HUDEP-2 (cell line): ENCODE measurements at regions not wholly inside any gene's neighbourhood (a gene's known extent, or its start where the extent isn't known, plus 50 kb on each side); places are given as distances from the start of the nearest gene placed in this dataset.
"Not testable (repeated sequence)": the region's sequence is repeated elsewhere in the genome, so short reads cannot be mapped to it uniquely, and the experiment has no call there.

Experiments
- DNase-seq, 76 experiments: peaks; one replicate each; lab custom pipeline; 2025; ENCODE audit not compliant: unreplicated experiment in 76 of 76; lab: John Stamatoyannopoulos, UW

GRCh38 chr6:144667532-144668503, 382.7 kb downstream of the UTRN start:
- DNase-seq = no peak

DNA sequence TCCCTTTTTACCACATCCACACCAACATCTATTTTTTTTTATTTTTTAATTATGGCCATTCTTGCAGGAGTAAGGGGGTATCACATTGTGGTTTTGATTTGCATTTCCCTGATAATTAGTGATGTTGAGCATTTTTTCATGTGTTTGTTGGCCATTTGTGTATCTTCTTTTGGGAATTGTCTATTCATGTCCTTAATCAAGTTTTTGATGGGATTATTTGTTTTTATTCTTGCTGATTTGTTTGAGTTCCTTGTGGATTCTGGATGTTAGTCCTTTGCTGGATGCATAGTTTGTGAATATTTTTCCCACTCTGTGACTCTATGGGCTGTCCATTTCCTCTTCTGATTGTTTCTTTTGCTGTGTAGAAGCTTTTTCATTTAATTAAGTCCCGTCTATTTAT, 385.1 kb downstream of the UTRN start:
- not testable (repeated sequence) for DNase-seq

- DNase-seq = no peak
Observed at GRCh38 chr6:144673807-144674206, 388.7 kb downstream of the UTRN start.

- DNase-seq = no peak
Observed at GRCh38 chr6:144675231-144675861, 390.2 kb downstream of the UTRN start.

GRCh38 chr6:144676310-144676709, 391.2 kb downstream of the UTRN start:
- not testable (repeated sequence) for DNase-seq

- not testable (repeated sequence) for DNase-seq
Observed at GRCh38 chr6:144677263-144677662, 392.1 kb downstream of the UTRN start.

DNA sequence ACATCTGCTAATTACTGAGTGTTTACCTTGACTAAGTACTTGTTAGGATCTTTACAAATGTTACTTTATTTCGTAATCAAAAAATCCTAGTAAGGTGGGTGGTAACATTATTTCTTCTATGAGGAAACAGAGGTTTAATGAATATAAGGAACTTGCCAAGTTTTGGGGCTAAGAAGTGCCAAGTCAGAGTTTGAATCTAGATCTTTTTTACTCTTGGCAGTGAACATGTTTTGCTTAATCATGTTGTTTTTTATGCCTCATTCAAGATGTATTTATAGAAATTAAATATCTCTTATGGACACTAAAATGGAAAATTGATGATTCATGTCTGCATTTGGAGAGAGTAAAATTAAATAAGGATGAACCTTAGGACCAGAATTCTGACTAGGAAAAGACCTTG, 393.7 kb downstream of the UTRN start:
- no peak for DNase-seq

DNA sequence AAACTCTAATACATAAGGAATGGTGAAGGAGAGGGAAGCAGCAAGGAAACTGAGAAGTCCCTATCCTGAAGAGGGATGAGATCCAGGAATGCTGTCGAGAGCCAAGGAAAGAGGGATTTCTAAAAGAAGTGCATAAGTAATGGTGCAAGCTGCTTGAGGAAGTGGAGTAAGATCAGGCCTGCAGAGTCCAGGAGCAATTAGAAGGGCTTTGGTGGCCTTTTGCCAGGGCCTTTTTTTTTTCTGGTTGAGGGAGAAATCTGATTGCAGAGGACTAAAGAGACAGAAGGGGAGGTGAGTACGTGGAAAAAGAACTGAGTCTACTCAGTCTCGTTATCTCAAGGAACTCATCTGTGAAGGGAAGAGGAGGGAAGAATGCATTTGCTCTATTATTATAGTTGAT, 396.2 kb downstream of the UTRN start:
- no peak for DNase-seq

- DNase-seq = no peak
Observed at GRCh38 chr6:144683216-144684070, 398.3 kb downstream of the UTRN start.

GRCh38 chr6:144688713-144689112, 403.6 kb downstream of the UTRN start:
- no peak for DNase-seq

DNA sequence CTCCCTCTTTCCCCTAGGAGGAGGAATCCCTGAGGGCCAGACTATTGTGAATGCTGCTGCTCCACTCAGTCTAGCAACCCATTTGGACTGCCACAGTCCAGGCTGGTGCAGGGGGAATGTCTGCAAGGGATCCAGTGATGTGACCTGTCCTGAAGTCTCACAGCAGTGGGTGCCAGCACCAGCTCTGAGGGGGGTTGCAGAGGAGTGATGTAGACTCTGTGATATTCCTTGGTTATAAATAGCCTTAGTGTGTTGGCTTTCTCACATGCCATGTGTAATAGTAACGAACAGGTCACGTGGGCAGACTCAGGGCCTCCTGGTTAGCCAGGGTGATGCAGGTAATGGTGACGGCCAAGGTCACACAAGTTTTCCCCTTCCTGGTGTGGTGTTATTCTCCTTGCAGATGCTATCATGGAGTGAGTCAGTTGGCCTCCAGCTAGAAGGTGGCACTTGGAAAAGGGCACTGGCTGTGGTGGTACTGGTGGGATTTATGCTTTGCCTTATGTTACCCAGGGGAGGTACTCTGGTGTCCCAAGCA, 404.4 kb downstream of the UTRN start:
- no peak for DNase-seq

DNA sequence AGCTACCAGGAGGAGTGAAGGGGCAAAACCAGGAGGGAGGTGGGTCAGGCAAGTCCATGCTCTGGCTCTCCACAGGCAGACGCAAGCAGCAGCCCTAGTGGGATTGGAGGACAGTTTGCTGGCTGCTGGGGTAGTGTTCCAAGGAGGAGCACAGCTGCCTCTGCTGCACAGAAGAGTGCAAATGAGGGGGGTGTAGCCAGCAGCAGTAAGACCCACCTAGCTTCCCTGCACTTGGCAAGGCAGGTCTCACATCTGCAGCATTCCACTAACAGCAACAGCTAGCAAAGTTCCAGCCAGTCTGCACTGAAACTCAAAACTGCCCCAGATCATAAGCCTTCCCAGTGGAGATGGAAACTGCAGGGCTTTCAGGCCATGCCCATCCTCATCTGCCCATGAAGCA, 405.0 kb downstream of the UTRN start:
- no peak for DNase-seq

DNA sequence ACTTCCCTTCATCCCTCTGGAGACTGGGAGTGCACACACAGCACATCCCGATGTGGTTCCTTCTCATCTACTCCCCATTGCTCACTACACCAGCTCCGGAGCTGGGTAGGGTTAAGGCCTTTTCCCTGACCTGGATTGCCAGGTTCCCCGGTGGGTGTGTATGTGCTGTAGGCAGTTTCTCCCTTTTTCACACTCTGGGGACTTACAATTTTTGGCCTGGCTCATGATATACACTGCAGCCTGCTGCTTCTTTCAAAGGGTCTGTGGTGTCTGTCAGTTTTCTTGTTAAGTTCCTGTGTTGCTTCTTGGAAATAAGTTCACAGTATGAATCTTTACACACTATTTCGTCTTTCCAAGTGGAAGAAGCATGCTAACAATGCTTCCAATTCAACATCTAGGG, 405.5 kb downstream of the UTRN start:
- DNase-seq = no peak

GRCh38 chr6:144692050-144692449, 406.9 kb downstream of the UTRN start:
- not testable (repeated sequence) for DNase-seq

DNA sequence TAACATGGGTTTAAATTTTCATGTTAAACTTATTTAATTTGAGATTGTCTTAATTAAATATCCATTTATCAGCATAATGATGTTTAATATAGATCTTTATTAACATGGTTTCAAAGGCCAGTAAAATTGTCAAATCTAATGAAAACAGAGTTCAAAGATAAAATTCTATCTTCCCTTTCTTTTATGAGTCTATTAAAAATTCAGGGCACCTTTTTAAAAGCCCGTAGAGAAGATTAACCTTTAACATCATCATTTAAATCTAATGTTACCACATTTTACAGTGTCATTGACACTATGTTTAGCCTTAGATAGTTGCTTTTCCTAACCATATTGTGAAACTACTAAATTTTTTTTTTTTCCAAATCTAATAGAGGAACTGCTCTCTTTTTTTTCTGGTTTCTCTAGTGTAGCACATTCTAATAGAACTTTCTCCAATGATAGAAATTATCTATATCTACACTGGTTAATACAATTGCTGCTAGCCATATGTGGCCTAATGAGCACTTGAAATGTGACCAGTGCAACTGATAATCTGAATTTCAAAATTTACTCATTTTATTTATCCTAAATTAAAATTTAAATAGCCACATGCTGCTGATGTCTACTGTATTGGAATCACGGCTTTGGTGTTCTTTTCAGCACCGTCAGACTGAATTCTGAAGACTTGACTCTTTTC, 410.9 kb downstream of the UTRN start:
- no peak for DNase-seq

DNA sequence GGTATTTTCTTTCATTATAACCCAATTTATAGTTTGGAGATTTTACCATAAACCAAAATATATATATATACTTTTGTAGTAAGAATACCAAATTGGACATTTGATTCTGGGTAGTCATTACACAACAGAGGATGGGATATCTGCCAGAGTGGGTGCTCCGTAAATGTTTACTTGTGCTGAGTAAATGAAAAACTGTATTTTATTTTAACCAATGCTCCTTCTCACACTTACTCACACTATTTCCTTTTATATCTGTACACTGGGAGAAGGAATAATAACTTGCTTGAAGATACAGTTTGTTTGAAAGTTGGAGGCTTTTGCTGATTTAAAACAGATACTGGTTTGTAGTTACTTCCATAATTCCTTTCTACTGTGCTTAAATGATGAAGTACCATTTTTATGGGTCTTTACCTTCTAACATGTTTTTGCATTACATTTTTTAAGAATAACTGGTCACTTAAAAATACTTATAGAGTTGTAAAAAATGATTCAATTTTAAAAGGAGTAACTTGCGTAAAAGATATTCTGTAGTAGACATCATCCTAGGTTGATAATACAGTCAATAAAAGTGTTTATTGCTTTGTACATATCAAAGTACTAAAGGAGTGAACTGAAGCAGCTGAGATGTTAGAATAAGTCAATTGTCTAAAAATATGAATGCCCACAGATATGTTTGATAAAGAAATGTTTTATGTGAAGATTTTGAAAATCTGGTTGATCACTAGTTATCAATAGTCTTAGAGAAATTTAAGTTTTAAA, 411.7 kb downstream of the UTRN start:
- no peak for DNase-seq

GRCh38 chr6:144697369-144697760, 412.2 kb downstream of the UTRN start:
- DNase-seq = no peak

DNA sequence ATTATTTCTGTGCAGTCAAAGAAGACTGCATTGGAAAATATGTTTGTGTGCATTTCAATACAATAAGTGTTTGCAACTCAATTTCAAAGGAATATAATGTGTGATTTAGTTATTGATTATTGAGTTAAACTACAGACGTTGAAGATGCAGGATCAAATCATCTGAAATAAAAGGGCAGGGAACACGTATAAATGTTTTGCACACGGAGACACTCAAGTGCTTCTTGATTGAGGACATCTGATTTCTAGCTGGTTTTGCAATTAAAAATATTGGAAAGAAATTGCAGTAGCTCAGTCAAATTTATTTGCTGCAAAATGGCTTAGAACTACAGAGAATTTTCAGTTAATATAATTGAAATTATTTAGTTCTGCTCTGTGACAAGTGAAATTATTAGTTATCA, 412.7 kb downstream of the UTRN start:
- no peak for DNase-seq

DNA sequence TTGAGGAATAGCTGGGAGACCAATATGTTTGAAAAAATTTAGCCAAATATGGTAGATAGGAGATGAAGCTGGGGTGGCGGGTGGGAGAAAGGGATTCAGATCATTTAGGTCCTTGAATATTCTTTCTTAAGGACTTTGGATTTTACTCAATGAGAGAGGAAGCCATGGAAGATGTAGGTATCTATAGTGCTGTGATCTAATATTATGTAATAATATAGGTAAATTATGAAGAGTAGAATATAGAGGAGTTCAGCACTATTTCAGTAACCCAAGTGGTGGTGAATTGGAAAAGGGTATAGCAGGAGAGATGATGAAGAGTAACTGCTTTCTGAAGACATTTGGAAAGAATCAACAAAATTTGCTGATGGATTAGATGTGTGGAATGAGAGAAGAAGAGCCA, 417.6 kb downstream of the UTRN start:
- no peak for DNase-seq

DNA sequence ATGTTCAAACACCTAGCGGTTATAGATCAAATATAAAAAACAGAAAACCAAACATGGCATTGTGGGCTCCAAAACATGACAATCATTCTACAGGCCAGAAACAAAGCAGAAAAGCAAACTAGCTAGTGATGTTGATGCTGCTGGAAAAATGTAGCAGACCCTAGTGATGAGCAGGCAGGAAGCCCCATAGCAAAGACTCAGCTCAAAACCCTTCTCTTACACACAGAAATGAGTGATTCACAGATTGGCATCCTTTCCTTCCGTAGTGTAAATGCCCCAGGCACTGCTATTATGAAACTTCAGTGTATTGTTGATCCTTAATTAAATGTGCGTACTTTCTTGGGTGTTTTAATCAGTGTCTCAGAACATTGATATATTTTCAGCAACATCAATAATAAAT, 425.1 kb downstream of the UTRN start:
- no peak for DNase-seq
